GM12878 (cell line): ENCODE measurements at regions not wholly inside any gene's neighbourhood (a gene's known extent, or its start where the extent isn't known, plus 50 kb on each side); places are given as distances from the start of the nearest gene placed in this dataset.

Experiments
- ATAC-seq: fragments of 200-7000 bp; cut with Tn5 transposase; 3 replicates; pipeline ENCODE4 v1.9.1; 2020; ENCODE audit warnings: mild to moderate bottlenecking, moderate library complexity
- BruUV-seq: library from RNA; stranded (reverse); fragments of 400-500 nt; replicated peaks from 2 replicates; lab custom pipeline; 2021; lab: Mats Ljungman, UMichigan
- CTCF ChIA-PET: fragments of 300-600 bp; sonication (Branson Sonifier 250); formaldehyde crosslinking; extraction: SDS; loops from one replicate; lab custom pipeline; 2021; ENCODE audit warnings: inconsistent platforms; lab: Yijun Ruan, JAX
- POLR2A ChIA-PET: fragments of 350-600 bp; formaldehyde crosslinking; extraction: SDS; loops from one replicate; lab custom pipeline; 2021; ENCODE audit warnings: inconsistent platforms; lab: Charles Lee
- RAD21 ChIA-PET: fragments of 300-600 bp; sonication (Branson Sonifier 250); formaldehyde crosslinking; loops from one replicate; lab custom pipeline; 2023; ENCODE audit warnings: antibody characterized with exemption; ENCODE audit not compliant: unreplicated experiment; lab: Charles Lee
- SMC1A ChIA-PET: fragments of 300-600 bp; sonication (Branson Sonifier 250); formaldehyde crosslinking; loops from one replicate; lab custom pipeline; 2023; ENCODE audit not compliant: unreplicated experiment, uncharacterized antibody; lab: Charles Lee
- DNase-seq: peaks from one replicate; pipeline ENCODE4 v3.0.0-alpha.2; 2011; ENCODE audit warnings: low read depth, low spot score
- FAIRE-seq: peaks from 3 replicates; lab custom pipeline; 2011; peaks lifted over from hg19 to GRCh38; lab: Jason Lieb, UNC
- H2AFZ ChIP-seq: 2 replicates; pipeline ENCODE4 v1.6.0; 2011; ENCODE audit warnings: low read depth, low read length, control low read depth; ENCODE audit not compliant: control insufficient read depth
- H3K27ac ChIP-seq: 2 replicates; pipeline ENCODE4 v1.5.1; 2011; ENCODE audit warnings: control low read depth; ENCODE audit not compliant: control insufficient read depth, insufficient read depth
- H3K27me3 ChIP-seq, 2 experiments: replicated peaks in 1 of 2; 2 replicates each; pipeline versions ENCODE4 v1.6.0 to v1.6.1; 2011; ENCODE audit warnings: low read length in 1 of 2; ENCODE audit not compliant: control insufficient read depth in 2 of 2, insufficient read depth in 2 of 2
- H3K36me3 ChIP-seq, 2 experiments: 2 replicates each; pipeline ENCODE4 v1.5.1; 2011; ENCODE audit warnings: low read length in 1 of 2; ENCODE audit not compliant: control insufficient read depth in 2 of 2, insufficient read depth in 2 of 2
- H3K4me1 ChIP-seq: 2 replicates; pipeline ENCODE4 v1.6.1; 2011; ENCODE audit warnings: mild to moderate bottlenecking, low read length, moderate library complexity, mixed read lengths; ENCODE audit not compliant: control insufficient read depth, insufficient read depth
- H3K4me2 ChIP-seq: 2 replicates; pipeline ENCODE4 v1.6.0; 2011; ENCODE audit warnings: control low read depth; ENCODE audit not compliant: control insufficient read depth, insufficient read depth
- H3K4me3 ChIP-seq: fragments of 200-600 bp; sonication (generic); 2 replicates; pipeline ENCODE4 v1.5.1; 2016
- H3K79me2 ChIP-seq: 2 replicates; pipeline ENCODE4 v1.6.0; 2011; ENCODE audit warnings: low read length; ENCODE audit not compliant: control insufficient read depth, insufficient read depth
- H3K9ac ChIP-seq: 2 replicates; pipeline ENCODE4 v1.8.0; 2011; ENCODE audit warnings: low read length, control low read depth, mixed read lengths; ENCODE audit not compliant: control insufficient read depth, insufficient read depth
- H3K9me3 ChIP-seq: replicated peaks from 3 replicates; pipeline ENCODE4 v1.5.1; 2011; ENCODE audit warnings: mild to moderate bottlenecking, low read length; ENCODE audit not compliant: control insufficient read depth, insufficient read depth
- H4K20me1 ChIP-seq: 2 replicates; pipeline ENCODE4 v1.6.0; 2011; ENCODE audit not compliant: control insufficient read depth, insufficient read depth
- CREM ChIP-seq: IDR thresholded peaks from 2 replicates; pipeline ENCODE4 v1.6.1; 2014; ENCODE audit warnings: antibody characterized with exemption, low read depth
- EP300 ChIP-seq, 2 experiments: fragments of 150-350 bp in 1 of 2; IDR thresholded peaks; 2 replicates each; pipeline ENCODE4 v1.6.1; 2011 to 2012; ENCODE audit warnings: low read depth in 2 of 2, low read length in 2 of 2, borderline replicate concordance in 1 of 2, improper control_type of control experiment in 1 of 2, inconsistent platforms in 1 of 2; ENCODE audit not compliant: control insufficient read depth in 1 of 2
- ESRRA ChIP-seq: IDR thresholded peaks from 2 replicates; pipeline ENCODE4 v1.6.1; 2012; ENCODE audit warnings: mild to moderate bottlenecking, low read length, improper control_type of control experiment
- FOXM1 ChIP-seq: IDR thresholded peaks from 2 replicates; pipeline ENCODE4 v1.6.1; 2012; ENCODE audit warnings: low read depth, mild to moderate bottlenecking, inconsistent platforms, low read length, moderate library complexity
- HCFC1 ChIP-seq: fragments of 150-350 bp; IDR thresholded peaks from 2 replicates; pipeline ENCODE4 v1.6.1; 2014; ENCODE audit warnings: low read length
- HDGF ChIP-seq: fragments of 450-650 bp; IDR thresholded peaks from 2 replicates; pipeline ENCODE4 v1.6.1; 2016; ENCODE audit warnings: antibody characterized with exemption
- NR2C2 ChIP-seq: IDR thresholded peaks from 2 replicates; pipeline ENCODE4 v1.6.1; 2011; ENCODE audit warnings: borderline replicate concordance, low read depth; ENCODE audit not compliant: control insufficient read depth, insufficient read length
- SIN3A ChIP-seq: IDR thresholded peaks from 2 replicates; pipeline ENCODE4 v1.6.1; 2012; ENCODE audit warnings: low read depth, low read length, improper control_type of control experiment
- SUZ12 ChIP-seq: fragments of 200-600 bp; sonication (generic); IDR thresholded peaks from one replicate; pipeline ENCODE4 v1.6.1; 2018; ENCODE audit warnings: antibody characterized with exemption, mild to moderate bottlenecking; ENCODE audit not compliant: unreplicated experiment
- ZNF207 ChIP-seq: fragments of 450-650 bp; IDR thresholded peaks from 2 replicates; pipeline ENCODE4 v1.6.1; 2014; ENCODE audit warnings: antibody characterized with exemption, mild to moderate bottlenecking, borderline replicate concordance
- WGBS: methylation state at CpG from one replicate; pipeline ENCODE4 v1.1.6; 2016; ENCODE audit warnings: low lambda C conversion rate; ENCODE audit not compliant: insufficient replicate concordance, insufficient coverage; ENCODE audit errors: missing lambda C conversion rate; 5-methylcytosine and 5-hydroxymethylcytosine counted together
- in situ Hi-C: fragments of 300-500 bp; cut with MboI; formaldehyde crosslinking; loops from 9 replicates; pipeline ENCODE4 v1.14.3; 2018; ENCODE audit warnings: mixed read lengths
- intact Hi-C: fragments of 100-400 bp; cut with micrococcal nuclease; formaldehyde crosslinking; loops from one replicate; pipeline ENCODE4 v1.14.2; 2022; ENCODE audit not compliant: unreplicated experiment
- TF ChIP-seq, protein P1 (sequence below): fragments of 450-650 bp; IDR thresholded peaks from 2 replicates; pipeline ENCODE4 v1.6.1; 2017; ENCODE audit warnings: mild to moderate bottlenecking
- TF ChIP-seq, protein P2 (sequence below): IDR thresholded peaks from 2 replicates; pipeline ENCODE4 v1.6.1; 2012; ENCODE audit warnings: low read depth, low read length, improper control_type of control experiment
- TF ChIP-seq, protein P3 (sequence below): IDR thresholded peaks from 2 replicates; pipeline ENCODE4 v1.6.1; 2012; ENCODE audit warnings: low read length, inconsistent platforms
- TF ChIP-seq, protein P4 (sequence below): fragments of 150-350 bp; IDR thresholded peaks from 2 replicates; pipeline ENCODE4 v1.6.1; 2016; ENCODE audit warnings: low read depth, low read length
- TF ChIP-seq, protein P5 (sequence below): fragments of 450-650 bp; IDR thresholded peaks from 2 replicates; pipeline ENCODE4 v1.6.1; 2017; ENCODE audit warnings: low read depth, mild to moderate bottlenecking, moderate library complexity

DNA sequence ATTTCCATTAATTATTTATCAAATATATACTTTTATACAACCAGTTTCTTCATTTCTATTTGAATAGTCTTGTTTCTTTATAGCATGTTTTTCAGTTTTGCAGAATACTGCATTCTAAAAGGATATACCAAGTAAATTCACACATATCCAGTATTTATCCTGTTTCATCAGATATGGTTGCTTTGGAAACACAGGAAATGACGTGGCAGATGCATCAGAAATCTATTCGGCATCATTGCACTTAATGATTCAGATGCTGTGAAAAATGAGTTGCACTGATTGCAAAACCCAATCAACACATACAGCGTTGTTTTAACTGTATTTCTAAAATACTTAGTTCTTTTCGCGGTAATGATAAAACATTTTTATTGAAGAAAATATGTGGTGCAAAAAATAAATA is 594.9 kb downstream of the CDH26 start (continued):
- TF ChIP-seq, protein P1, sequence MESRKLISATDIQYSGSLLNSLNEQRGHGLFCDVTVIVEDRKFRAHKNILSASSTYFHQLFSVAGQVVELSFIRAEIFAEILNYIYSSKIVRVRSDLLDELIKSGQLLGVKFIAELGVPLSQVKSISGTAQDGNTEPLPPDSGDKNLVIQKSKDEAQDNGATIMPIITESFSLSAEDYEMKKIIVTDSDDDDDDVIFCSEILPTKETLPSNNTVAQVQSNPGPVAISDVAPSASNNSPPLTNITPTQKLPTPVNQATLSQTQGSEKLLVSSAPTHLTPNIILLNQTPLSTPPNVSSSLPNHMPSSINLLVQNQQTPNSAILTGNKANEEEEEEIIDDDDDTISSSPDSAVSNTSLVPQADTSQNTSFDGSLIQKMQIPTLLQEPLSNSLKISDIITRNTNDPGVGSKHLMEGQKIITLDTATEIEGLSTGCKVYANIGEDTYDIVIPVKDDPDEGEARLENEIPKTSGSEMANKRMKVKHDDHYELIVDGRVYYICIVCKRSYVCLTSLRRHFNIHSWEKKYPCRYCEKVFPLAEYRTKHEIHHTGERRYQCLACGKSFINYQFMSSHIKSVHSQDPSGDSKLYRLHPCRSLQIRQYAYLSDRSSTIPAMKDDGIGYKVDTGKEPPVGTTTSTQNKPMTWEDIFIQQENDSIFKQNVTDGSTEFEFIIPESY: no peak
- TF ChIP-seq HDGF: no peak
- TF ChIP-seq NR2C2: no peak
- TF ChIP-seq, protein P2, sequence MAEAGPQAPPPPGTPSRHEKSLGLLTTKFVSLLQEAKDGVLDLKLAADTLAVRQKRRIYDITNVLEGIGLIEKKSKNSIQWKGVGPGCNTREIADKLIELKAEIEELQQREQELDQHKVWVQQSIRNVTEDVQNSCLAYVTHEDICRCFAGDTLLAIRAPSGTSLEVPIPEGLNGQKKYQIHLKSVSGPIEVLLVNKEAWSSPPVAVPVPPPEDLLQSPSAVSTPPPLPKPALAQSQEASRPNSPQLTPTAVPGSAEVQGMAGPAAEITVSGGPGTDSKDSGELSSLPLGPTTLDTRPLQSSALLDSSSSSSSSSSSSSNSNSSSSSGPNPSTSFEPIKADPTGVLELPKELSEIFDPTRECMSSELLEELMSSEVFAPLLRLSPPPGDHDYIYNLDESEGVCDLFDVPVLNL: no peak
- TF ChIP-seq, protein P3, sequence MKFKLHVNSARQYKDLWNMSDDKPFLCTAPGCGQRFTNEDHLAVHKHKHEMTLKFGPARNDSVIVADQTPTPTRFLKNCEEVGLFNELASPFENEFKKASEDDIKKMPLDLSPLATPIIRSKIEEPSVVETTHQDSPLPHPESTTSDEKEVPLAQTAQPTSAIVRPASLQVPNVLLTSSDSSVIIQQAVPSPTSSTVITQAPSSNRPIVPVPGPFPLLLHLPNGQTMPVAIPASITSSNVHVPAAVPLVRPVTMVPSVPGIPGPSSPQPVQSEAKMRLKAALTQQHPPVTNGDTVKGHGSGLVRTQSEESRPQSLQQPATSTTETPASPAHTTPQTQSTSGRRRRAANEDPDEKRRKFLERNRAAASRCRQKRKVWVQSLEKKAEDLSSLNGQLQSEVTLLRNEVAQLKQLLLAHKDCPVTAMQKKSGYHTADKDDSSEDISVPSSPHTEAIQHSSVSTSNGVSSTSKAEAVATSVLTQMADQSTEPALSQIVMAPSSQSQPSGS: no peak
- TF ChIP-seq CREM: no peak
- TF ChIP-seq SIN3A: no peak

DNA sequence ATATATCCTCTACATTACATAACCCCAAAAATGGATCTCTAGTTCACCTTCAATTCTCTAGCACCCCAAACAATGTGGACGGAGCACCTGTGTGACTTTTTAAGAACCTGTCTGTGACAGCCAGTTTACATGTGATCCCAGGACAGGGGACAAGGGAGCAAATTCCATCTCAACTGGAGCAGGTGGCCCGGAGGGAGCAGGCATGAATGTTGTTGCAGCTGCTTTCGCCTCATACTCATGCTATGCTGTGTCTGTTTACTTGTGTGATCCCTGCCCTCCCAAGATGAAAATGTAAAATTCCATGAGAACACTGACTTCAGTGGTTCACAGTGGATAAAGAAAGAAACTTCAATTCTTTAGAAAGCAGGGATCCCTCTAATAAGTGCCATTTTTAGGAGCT is 600.3 kb downstream of the CDH26 start:
- H3K9me3 ChIP-seq: no peaks in the 10 kb centered on the region; the same call in 2 of the 3 replicates
- ATAC-seq: no peak
- H3K4me3 ChIP-seq: no peak overlapping the region
- H3K4me1 ChIP-seq: no peaks in the 10 kb centered on the region
- CTCF ChIA-PET: no interaction called here
- FAIRE-seq: no peak
- no peak for DNase-seq
- in situ Hi-C loops: no loop called here
- no peaks in the 10 kb centered on the region for H3K79me2 ChIP-seq
- no peaks in the 10 kb centered on the region for H4K20me1 ChIP-seq
- H3K36me3 ChIP-seq: no peaks in the 10 kb centered on the region
- intact Hi-C loops: no loop called here
- H3K4me2 ChIP-seq: no peak overlapping the region
- no peak overlapping the region for H3K9ac ChIP-seq
- POLR2A ChIA-PET: no interaction called here
- RAD21 ChIA-PET: no interaction called here
- WGBS: 0% methylated on average over 3 of the region's 3 CpGs
- no peaks in the 10 kb centered on the region for H3K27me3 ChIP-seq
- SMC1A ChIA-PET: no interaction called here
- BruUV-seq: no TSS peak
- H3K27ac ChIP-seq: no peak overlapping the region
- H2AFZ ChIP-seq: no peak overlapping the region
- no peak for TF ChIP-seq ZNF207
- no peak for TF ChIP-seq HCFC1
- TF ChIP-seq, protein P4, sequence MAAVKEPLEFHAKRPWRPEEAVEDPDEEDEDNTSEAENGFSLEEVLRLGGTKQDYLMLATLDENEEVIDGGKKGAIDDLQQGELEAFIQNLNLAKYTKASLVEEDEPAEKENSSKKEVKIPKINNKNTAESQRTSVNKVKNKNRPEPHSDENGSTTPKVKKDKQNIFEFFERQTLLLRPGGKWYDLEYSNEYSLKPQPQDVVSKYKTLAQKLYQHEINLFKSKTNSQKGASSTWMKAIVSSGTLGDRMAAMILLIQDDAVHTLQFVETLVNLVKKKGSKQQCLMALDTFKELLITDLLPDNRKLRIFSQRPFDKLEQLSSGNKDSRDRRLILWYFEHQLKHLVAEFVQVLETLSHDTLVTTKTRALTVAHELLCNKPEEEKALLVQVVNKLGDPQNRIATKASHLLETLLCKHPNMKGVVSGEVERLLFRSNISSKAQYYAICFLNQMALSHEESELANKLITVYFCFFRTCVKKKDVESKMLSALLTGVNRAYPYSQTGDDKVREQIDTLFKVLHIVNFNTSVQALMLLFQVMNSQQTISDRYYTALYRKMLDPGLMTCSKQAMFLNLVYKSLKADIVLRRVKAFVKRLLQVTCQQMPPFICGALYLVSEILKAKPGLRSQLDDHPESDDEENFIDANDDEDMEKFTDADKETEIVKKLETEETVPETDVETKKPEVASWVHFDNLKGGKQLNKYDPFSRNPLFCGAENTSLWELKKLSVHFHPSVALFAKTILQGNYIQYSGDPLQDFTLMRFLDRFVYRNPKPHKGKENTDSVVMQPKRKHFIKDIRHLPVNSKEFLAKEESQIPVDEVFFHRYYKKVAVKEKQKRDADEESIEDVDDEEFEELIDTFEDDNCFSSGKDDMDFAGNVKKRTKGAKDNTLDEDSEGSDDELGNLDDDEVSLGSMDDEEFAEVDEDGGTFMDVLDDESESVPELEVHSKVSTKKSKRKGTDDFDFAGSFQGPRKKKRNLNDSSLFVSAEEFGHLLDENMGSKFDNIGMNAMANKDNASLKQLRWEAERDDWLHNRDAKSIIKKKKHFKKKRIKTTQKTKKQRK: no peak
- TF ChIP-seq EP300 (IDR thresholded peaks at IDR 0.05; ENCODE audit: borderline replicate concordance in 1 of 2, control insufficient read depth in 1 of 2, low read depth in 2 of 2, low read length in 2 of 2): no peak
- no peak for TF ChIP-seq ESRRA
- TF ChIP-seq SUZ12: no peak
- TF ChIP-seq FOXM1: no peak
- TF ChIP-seq, protein P5, sequence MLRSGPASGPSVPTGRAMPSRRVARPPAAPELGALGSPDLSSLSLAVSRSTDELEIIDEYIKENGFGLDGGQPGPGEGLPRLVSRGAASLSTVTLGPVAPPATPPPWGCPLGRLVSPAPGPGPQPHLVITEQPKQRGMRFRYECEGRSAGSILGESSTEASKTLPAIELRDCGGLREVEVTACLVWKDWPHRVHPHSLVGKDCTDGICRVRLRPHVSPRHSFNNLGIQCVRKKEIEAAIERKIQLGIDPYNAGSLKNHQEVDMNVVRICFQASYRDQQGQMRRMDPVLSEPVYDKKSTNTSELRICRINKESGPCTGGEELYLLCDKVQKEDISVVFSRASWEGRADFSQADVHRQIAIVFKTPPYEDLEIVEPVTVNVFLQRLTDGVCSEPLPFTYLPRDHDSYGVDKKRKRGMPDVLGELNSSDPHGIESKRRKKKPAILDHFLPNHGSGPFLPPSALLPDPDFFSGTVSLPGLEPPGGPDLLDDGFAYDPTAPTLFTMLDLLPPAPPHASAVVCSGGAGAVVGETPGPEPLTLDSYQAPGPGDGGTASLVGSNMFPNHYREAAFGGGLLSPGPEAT: no peak
